Posterior cingulate gyrus (tissue), 11 donors: ENCODE measurements at regions not wholly inside any gene's neighbourhood (a gene's known extent, or its start where the extent isn't known, plus 50 kb on each side); places are given as distances from the start of the nearest gene placed in this dataset.
A peak's percentile ranks its signal among the peaks of the same experiment; 100 is the strongest.
"Not testable (repeated sequence)": the region's sequence is repeated elsewhere in the genome, so short reads cannot be mapped to it uniquely, and the experiment has no call there.

Experiments
- DNase-seq, 10 donors: peaks; one replicate each; pipeline versions ENCODE4 v3.0.0 to v3.0.0-alpha.2; 2020 to 2021; ENCODE audit warnings: mixed read lengths in 3 of 10
- intact Hi-C: fragments of 100-400 bp; cut with DNase I; formaldehyde crosslinking; loops from one replicate; pipeline ENCODE4 v1.15.1; 2023

GRCh38 chr2:147174824-147175254 is 670.0 kb upstream of the ACVR2A start:
- intact Hi-C loops: no loop called here
- no peak for DNase-seq

- intact Hi-C loops: no loop called here
- DNase-seq: no peak
Observed at GRCh38 chr2:147173798-147174197, 671.0 kb upstream of the ACVR2A start.

- no peak for DNase-seq
- intact Hi-C loops: no loop called here
Observed at GRCh38 chr2:147173189-147173581, 671.6 kb upstream of the ACVR2A start.

GRCh38 chr2:147172493-147173188 is 672.2 kb upstream of the ACVR2A start:
- DNase-seq: peak in 2 of 10 donors; percentile 21 to 24
- intact Hi-C loops: no loop called here

GRCh38 chr2:147171941-147172340 is 672.9 kb upstream of the ACVR2A start:
- no peak for DNase-seq
- intact Hi-C loops: no loop called here

DNA sequence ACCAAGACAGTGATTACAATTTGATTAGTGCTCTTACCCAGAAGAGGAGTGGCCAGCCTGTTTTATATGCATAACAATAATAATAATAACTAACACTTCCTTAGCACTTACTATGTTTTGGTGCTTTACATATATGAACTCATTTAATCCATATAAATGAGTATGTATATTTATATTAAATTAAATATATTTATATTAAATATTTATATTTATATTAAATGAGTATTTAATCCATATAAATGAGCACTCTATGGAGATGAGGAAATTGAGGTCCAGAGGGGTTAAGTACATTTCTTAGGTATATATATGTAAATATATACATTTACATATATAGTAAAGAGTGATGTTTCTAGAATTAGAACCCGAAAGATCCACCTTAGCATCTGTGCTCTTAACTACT is 673.9 kb upstream of the ACVR2A start:
- no peak for DNase-seq
- intact Hi-C loops: no loop called here

GRCh38 chr2:147165697-147166382 is 679.0 kb upstream of the ACVR2A start:
- intact Hi-C loops: no loop called here
- DNase-seq: no peak

- intact Hi-C loops: no loop called here
- DNase-seq: peak in 3 of 10 donors; percentile 36 to 61 (median 39)
Observed at GRCh38 chr2:147164563-147164962, 680.3 kb upstream of the ACVR2A start.

DNA sequence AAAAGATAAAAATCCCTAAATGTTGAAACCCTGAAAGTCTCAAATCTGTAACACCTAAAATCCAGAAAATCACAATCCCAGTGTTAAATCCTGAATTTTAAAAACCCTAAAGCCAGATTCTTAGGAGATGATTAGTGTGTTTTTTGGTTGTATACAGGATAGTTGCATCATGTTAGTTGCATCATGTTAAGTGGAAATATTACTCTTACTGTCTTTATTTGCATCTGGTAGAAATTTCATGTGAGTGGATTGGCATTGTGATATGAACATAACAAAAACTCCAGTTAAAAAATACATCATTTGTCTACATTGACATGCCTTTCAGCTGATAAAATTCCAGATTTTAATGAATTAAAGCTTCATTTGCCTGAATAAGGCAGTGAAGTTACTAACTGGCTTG is 683.1 kb upstream of the ACVR2A start:
- intact Hi-C loops: no loop called here
- DNase-seq: no peak

DNA sequence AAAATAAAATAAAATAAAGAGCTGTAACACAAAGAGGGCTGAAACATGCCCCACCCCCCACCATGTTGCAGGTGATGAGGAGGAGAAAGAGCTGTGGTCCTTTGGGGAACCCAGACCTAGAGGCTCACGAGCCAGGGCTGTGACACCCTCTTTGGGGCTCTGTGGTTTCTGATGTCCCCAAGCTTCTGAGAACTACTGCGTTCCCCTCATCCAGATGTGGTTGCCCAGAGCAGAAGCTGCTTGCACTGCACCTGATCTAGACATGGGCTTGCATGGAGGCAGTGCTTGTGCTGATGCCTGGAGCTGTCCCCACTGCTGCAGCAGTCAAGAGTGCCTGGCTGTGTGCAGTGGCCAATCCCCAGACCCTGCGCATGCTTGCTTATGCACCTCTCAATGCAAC is 687.9 kb upstream of the ACVR2A start:
- intact Hi-C loops: no loop called here
- DNase-seq: peak in 1 of 10 donors; percentile 43

- intact Hi-C loops: no loop called here
Observed at GRCh38 chr2:147150241-147150635, 694.6 kb upstream of the ACVR2A start.

GRCh38 chr2:147149575-147150240 is 695.1 kb upstream of the ACVR2A start:
- intact Hi-C loops: no loop called here
- peak in 3 of 10 donors; percentile 26 to 74 (median 71) for DNase-seq

More at GRCh38 chr2:147150241-147150635, 694.6 kb upstream of the ACVR2A start:
- no peak for DNase-seq

GRCh38 chr2:147147802-147148201 is 697.0 kb upstream of the ACVR2A start:
- DNase-seq: no peak
- intact Hi-C loops: no loop called here

DNA sequence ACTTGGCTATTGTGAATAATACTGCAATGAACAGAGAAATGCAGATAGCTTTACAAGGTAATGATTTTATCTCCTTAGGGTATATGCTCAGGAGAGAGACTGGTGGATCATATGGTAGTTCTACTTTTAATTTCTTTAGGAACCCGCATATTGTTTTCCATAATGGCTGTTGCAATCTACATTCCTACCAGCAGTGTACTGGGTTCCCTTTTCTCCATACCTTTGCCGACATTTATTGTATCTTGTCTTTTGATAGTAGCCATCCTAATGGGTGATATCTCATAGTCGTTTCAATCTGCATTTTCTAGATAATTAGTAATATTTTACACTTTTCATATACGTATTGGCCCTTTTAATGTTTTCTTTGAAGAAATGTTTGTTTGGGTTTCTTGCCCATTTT is 702.9 kb upstream of the ACVR2A start:
- intact Hi-C loops: no loop called here
- DNase-seq: no peak

GRCh38 chr2:147139732-147140131 is 705.1 kb upstream of the ACVR2A start:
- DNase-seq, intact Hi-C loops: not testable (repeated sequence)

DNA sequence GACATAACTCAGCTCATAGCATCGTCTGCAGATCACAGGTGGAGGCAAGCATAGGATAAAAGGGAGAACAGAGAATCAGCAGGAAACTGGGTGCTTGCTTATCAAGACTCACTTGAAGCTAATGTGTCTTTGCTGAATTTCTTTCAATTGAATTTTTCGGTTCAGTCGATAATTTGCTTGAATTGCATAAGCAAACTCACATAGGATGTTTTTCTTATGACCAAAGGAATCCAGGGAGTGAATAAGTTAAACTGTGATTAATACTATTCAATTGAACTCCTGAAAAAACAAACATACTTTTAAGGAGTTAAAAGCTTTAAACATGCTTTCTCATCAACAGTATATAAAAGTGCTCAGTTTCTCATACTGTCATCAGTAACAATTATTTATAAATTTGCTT is 707.1 kb upstream of the ACVR2A start:
- DNase-seq: no peak
- intact Hi-C loops: no loop called here

DNA sequence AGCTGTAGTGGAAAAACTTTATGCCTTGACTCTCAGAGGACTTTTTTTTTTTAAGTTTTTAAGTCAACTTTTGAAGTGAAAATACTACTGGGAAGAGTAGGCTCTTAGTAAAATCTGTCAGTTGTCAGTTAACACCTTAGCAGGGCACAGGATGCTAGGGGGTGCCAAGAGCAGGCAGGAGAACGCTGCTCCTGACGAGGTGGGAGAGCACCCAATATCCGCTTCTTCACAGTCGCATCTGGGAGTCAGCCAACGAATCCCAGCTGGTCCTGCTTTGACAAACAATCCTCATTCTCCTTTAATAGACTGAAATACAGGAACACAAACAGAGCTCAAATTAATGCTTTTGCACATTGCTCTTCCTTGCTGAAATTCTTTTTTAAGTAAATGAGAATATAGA is 709.5 kb upstream of the ACVR2A start:
- DNase-seq: peak in 4 of 10 donors; percentile 9 to 73 (median 35)
- intact Hi-C loops: no loop called here

DNA sequence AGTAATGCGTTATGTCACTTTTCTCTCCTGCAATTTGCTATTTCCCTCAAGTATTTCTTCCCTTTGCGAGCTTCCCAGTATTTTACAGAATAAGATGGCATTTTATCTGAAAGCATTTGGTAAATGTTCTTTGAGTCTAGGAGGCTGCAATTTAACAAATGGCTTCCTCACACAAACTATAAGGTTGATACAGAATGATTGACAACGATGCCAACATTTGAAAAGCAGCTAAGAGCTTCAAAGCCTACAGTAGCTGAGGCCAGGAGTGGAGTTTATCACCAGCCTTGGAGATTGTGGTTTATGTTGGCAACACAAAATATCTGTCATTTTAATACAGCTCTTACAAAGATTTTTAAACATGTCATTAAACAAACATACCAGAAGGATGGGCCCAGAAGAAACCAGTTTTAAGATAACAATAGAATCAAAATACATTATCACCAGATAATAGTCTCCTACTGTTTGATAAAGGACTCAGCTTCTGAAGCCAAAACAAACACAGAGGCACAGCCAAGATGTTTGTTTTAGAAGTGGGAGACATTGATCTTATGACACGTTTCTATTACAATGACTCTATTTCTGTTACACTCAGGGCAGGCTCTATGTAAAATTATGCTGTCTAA is 711.4 kb upstream of the ACVR2A start:
- no peak for DNase-seq
- intact Hi-C loops: no loop called here

DNA sequence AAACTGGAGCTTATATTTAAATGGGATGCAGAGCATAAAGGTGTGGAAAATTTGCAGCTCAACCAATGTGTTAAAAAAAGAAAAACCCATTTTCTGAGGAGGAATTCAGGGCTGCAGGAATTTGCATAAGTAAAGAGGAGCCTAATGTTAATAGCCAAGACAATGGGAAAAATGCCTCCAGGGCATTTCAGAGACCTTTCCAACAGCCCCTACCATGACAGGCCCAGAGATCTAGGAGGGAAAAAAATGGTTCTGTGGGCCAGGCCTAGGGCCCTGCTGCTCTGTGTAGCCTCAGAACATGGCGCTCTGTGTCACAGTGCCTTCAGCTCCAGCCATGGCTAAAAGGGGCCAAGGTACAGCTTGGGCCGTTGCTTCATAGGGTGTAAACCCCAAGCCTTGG is 719.7 kb upstream of the ACVR2A start:
- DNase-seq: peak in 1 of 10 donors; percentile 54
- intact Hi-C loops: no loop called here

GRCh38 chr2:147122944-147123343 is 721.9 kb upstream of the ACVR2A start:
- intact Hi-C loops: no loop called here
- DNase-seq: no peak

DNA sequence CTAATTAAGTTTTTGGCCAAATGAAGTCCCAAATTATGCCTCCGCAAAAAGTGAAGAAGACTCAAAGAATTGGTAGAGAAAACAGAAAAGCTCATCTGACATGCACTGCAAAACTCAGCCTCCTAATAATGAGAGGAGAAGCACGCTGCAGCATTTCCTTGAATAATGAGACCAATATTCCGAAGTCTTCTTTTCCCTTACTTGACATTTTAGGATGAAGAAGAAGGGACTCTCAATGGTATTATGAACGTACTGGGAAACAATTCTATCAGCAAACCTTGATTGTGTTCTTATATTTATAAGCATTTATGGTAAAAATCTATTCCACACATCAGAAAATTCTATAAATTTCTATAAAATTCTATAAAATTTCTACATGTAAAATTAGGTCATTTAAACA is 733.9 kb upstream of the ACVR2A start:
- DNase-seq: no peak
- intact Hi-C loops: no loop called here
